Activated CD8-positive, alpha-beta T cell treated with anti-CD3 and anti-CD28 coated beads for 36 hours (primary cell): ENCODE measurements at regions not wholly inside any gene's neighbourhood (a gene's known extent, or its start where the extent isn't known, plus 50 kb on each side); places are given as distances from the start of the nearest gene placed in this dataset.

Experiments used
- ATAC-seq: fragments of 200-7000 bp; cut with Tn5 transposase; one replicate; pipeline ENCODE4 v1.10.0; 2021; ENCODE audit warnings: mild to moderate bottlenecking, moderate library complexity
- CTCF ChIA-PET: fragments of 350-600 bp; sonication (Branson Sonifier 250); formaldehyde crosslinking; loops from one replicate; lab custom pipeline; 2021; ENCODE audit warnings: antibody characterized with exemption; lab: Charles Lee
- POLR2A ChIA-PET: fragments of 350-600 bp; sonication (Branson Sonifier 250); formaldehyde crosslinking; loops from one replicate; lab custom pipeline; 2021; ENCODE audit warnings: antibody characterized with exemption; lab: Charles Lee
- DNase-seq: peaks from one replicate; pipeline ENCODE4 v3.0.0-alpha.2; 2020
- H3K27ac Mint-ChIP-seq: one replicate; pipeline ENCODE4 v1.8.0; 2021; ENCODE audit warnings: mild to moderate bottlenecking, mixed read lengths
- H3K27me3 Mint-ChIP-seq: one replicate; pipeline ENCODE4 v1.8.0; 2021; ENCODE audit warnings: mixed read lengths
- H3K36me3 Mint-ChIP-seq: one replicate; pipeline ENCODE4 v1.8.0; 2021; ENCODE audit warnings: low read depth, mixed read lengths
- H3K4me1 Mint-ChIP-seq: one replicate; pipeline ENCODE4 v1.8.0; 2021; ENCODE audit warnings: low read depth, mixed read lengths
- H3K4me3 Mint-ChIP-seq: one replicate; pipeline ENCODE4 v1.8.0; 2021; ENCODE audit warnings: mild to moderate bottlenecking, moderate library complexity, mixed read lengths
- H3K9me3 Mint-ChIP-seq: one replicate; pipeline ENCODE4 v1.8.0; 2021; ENCODE audit warnings: mixed read lengths
- CTCF ChIP-seq: fragments of 200-600 bp; IDR thresholded peaks from one replicate; pipeline ENCODE4 v1.8.0; 2022; ENCODE audit warnings: antibody characterized with exemption, mild to moderate bottlenecking
- intact Hi-C: fragments of 100-400 bp; cut with micrococcal nuclease; formaldehyde crosslinking; loops from one replicate; pipeline ENCODE4 v1.10.0; 2022

- Mint-ChIP-seq H3K27ac (no peak overlapping the region), H3K9me3 (no peaks in the 10 kb centered on the region), H3K36me3 (no peaks in the 10 kb centered on the region), H3K27me3 (no peaks in the 10 kb centered on the region), H3K4me3 (no peak overlapping the region), H3K4me1 (peaks cover 12% of the 10 kb centered on the region)
- intact Hi-C loops = no loop called here
- TF ChIP-seq CTCF = no peak
- ATAC-seq (no peak), DNase-seq (no peak)
- ChIA-PET POLR2A (no interaction called here), CTCF (no interaction called here)
Measured at GRCh38 chr15:29455530-29455929, 185.9 kb upstream of the NSMCE3 start.

GRCh38 chr15:29455055-29455454, 185.4 kb upstream of the NSMCE3 start:
- intact Hi-C loops = no loop called here
- Mint-ChIP-seq H3K36me3 (no peaks in the 10 kb centered on the region), H3K27me3 (no peaks in the 10 kb centered on the region), H3K4me3 (no peak overlapping the region), H3K27ac (no peak overlapping the region), H3K9me3 (no peaks in the 10 kb centered on the region), H3K4me1 (peaks cover 12% of the 10 kb centered on the region)
- no peak for DNase-seq
- TF ChIP-seq CTCF = no peak
- ChIA-PET CTCF (no interaction called here), POLR2A (no interaction called here)
- ATAC-seq = no peak

GRCh38 chr15:29454506-29454905, 184.9 kb upstream of the NSMCE3 start:
- H3K27me3 Mint-ChIP-seq = no peaks in the 10 kb centered on the region
- H3K36me3 Mint-ChIP-seq = no peaks in the 10 kb centered on the region
- H3K4me3 Mint-ChIP-seq = no peak overlapping the region
- no peak for TF ChIP-seq CTCF
- intact Hi-C loops = no loop called here
- ChIA-PET POLR2A (no interaction called here), CTCF (no interaction called here)
- H3K4me1 Mint-ChIP-seq = peaks cover 12% of the 10 kb centered on the region
- H3K9me3 Mint-ChIP-seq = no peaks in the 10 kb centered on the region
- no peak for ATAC-seq
- no peak overlapping the region for H3K27ac Mint-ChIP-seq
- no peak for DNase-seq

GRCh38 chr15:29452881-29453731, 183.5 kb upstream of the NSMCE3 start:
- Mint-ChIP-seq H3K27ac (no peak overlapping the region), H3K36me3 (no peaks in the 10 kb centered on the region), H3K4me1 (peaks cover 12% of the 10 kb centered on the region), H3K4me3 (no peak overlapping the region), H3K27me3 (no peaks in the 10 kb centered on the region), H3K9me3 (no peaks in the 10 kb centered on the region)
- CTCF ChIA-PET = no interaction called here
- ATAC-seq = no peak
- intact Hi-C loops = no loop called here
- POLR2A ChIA-PET = no interaction called here
- DNase-seq = no peak
- TF ChIP-seq CTCF = no peak

GRCh38 chr15:29451201-29451781, 181.7 kb upstream of the NSMCE3 start:
- no peak for TF ChIP-seq CTCF
- Mint-ChIP-seq H3K36me3 (no peaks in the 10 kb centered on the region), H3K27ac (no peak overlapping the region), H3K27me3 (no peaks in the 10 kb centered on the region), H3K9me3 (no peaks in the 10 kb centered on the region), H3K4me3 (no peak overlapping the region), H3K4me1 (peaks cover 12% of the 10 kb centered on the region)
- no peak for ATAC-seq
- intact Hi-C loops = no loop called here
- DNase-seq = no peak
- ChIA-PET CTCF (no interaction called here), POLR2A (no interaction called here)
